Neuronal stem cell (in vitro differentiated cells): ENCODE measurements at regions not wholly inside any gene's neighbourhood (a gene's known extent, or its start where the extent isn't known, plus 50 kb on each side); places are given as distances from the start of the nearest gene placed in this dataset.

Source experiments
- DNase-seq: peaks from one replicate; pipeline ENCODE4 v3.0.0-alpha.2; 2013; ENCODE audit warnings: low spot score
- H2AFZ ChIP-seq: one replicate; pipeline ENCODE4 v1.6.1; 2013; ENCODE audit warnings: mild to moderate bottlenecking, low read length, inconsistent platforms
- H2AK5ac ChIP-seq: 2 replicates; pipeline ENCODE4 v1.6.1; 2013; ENCODE audit warnings: low read depth, mild to moderate bottlenecking, inconsistent platforms, low read length, moderate library complexity, mixed read lengths
- H2BK120ac ChIP-seq: 2 replicates; pipeline ENCODE4 v1.6.1; 2013; ENCODE audit warnings: low read depth, mild to moderate bottlenecking, inconsistent platforms, low read length, moderate library complexity, mixed read lengths
- H2BK12ac ChIP-seq: one replicate; pipeline ENCODE4 v1.6.1; 2013; ENCODE audit warnings: low read length, inconsistent platforms
- H2BK15ac ChIP-seq: 2 replicates; pipeline ENCODE4 v1.6.1; 2013; ENCODE audit warnings: mild to moderate bottlenecking, low read length, inconsistent platforms, mixed read lengths
- H2BK5ac ChIP-seq: one replicate; pipeline ENCODE4 v1.6.1; 2013; ENCODE audit warnings: inconsistent platforms, mild to moderate bottlenecking, low read length, moderate library complexity
- H3K14ac ChIP-seq: one replicate; pipeline ENCODE4 v1.6.1; 2013; ENCODE audit warnings: low read length, inconsistent platforms
- H3K18ac ChIP-seq: 2 replicates; pipeline ENCODE4 v1.6.1; 2013; ENCODE audit warnings: low read length, inconsistent platforms
- H3K23ac ChIP-seq: 2 replicates; pipeline ENCODE4 v1.6.1; 2013; ENCODE audit warnings: low read depth, mild to moderate bottlenecking, mixed read lengths, low read length, inconsistent platforms; ENCODE audit not compliant: poor library complexity
- H3K27ac ChIP-seq: replicated peaks from 3 replicates; pipeline ENCODE4 v1.5.1; 2013; ENCODE audit warnings: low read length, inconsistent platforms
- H3K27me3 ChIP-seq, 3 experiments: 2 replicates each; pipeline ENCODE4 v1.6.1; 2013; ENCODE audit warnings: low read length in 3 of 3, mild to moderate bottlenecking in 2 of 3, inconsistent platforms in 1 of 3, low read depth in 1 of 3, mixed read lengths in 1 of 3, moderate library complexity in 1 of 3; ENCODE audit not compliant: control insufficient read depth in 3 of 3, insufficient read depth in 3 of 3
- H3K36me3 ChIP-seq, 2 donors: replicated peaks in 1 of 2; 2 replicates each; pipeline ENCODE4 v1.6.1; 2013; ENCODE audit warnings: low read length in 2 of 2; ENCODE audit not compliant: control insufficient read depth in 2 of 2, insufficient read depth in 2 of 2
- H3K4ac ChIP-seq: 2 replicates; pipeline ENCODE4 v1.6.1; 2013; ENCODE audit warnings: inconsistent platforms, mild to moderate bottlenecking, low read length, moderate library complexity
- H3K4me1 ChIP-seq, 2 donors: 1 replicate in 1 of 2; 2 replicates in 1 of 2; pipeline ENCODE4 v1.6.1; 2013; ENCODE audit warnings: low read length in 2 of 2, low read depth in 1 of 2; ENCODE audit not compliant: control insufficient read depth in 2 of 2, insufficient read depth in 1 of 2
- H3K4me2 ChIP-seq: one replicate; pipeline ENCODE4 v1.6.1; 2013; ENCODE audit warnings: mild to moderate bottlenecking, low read length, inconsistent platforms; ENCODE audit not compliant: insufficient read depth, poor library complexity, severe bottlenecking
- H3K4me3 ChIP-seq, 2 donors: 2 replicates each; pipeline ENCODE4 v1.5.1; 2013; ENCODE audit warnings: low read length in 2 of 2, mild to moderate bottlenecking in 2 of 2, inconsistent platforms in 1 of 2, moderate library complexity in 1 of 2
- H3K79me1 ChIP-seq: one replicate; pipeline ENCODE4 v1.6.1; 2013; ENCODE audit warnings: low read depth, mild to moderate bottlenecking, inconsistent platforms, low read length, moderate library complexity
- H3K9ac ChIP-seq: one replicate; pipeline ENCODE4 v1.6.1; 2013; ENCODE audit warnings: mild to moderate bottlenecking, low read depth, low read length, inconsistent platforms; ENCODE audit not compliant: poor library complexity
- H3K9me3 ChIP-seq, 2 donors: replicated peaks in 1 of 2; 2 replicates each; pipeline versions ENCODE3 to v1.6.1; 2013; ENCODE audit warnings: low read length in 2 of 2, mild to moderate bottlenecking in 2 of 2, inconsistent platforms in 1 of 2, low read depth in 1 of 2, mixed read lengths in 1 of 2, moderate library complexity in 1 of 2; ENCODE audit not compliant: control insufficient read depth in 2 of 2, insufficient read depth in 1 of 2
- H4K8ac ChIP-seq: one replicate; pipeline ENCODE4 v1.6.1; 2013; ENCODE audit warnings: low read depth, mild to moderate bottlenecking, inconsistent platforms, low read length, moderate library complexity
- H4K91ac ChIP-seq: one replicate; pipeline ENCODE4 v1.6.1; 2013; ENCODE audit warnings: low read length, low read depth, mild to moderate bottlenecking, inconsistent platforms; ENCODE audit not compliant: poor library complexity
- WGBS, 2 donors: extraction: QIAGEN DNeasy Blood & Tissue Kit; methylation state at CpG; one replicate each; pipeline ENCODE4 v1.1.7; 2013; ENCODE audit warnings: missing lambda C conversion rate in 2 of 2, mixed read lengths in 1 of 2; ENCODE audit not compliant: insufficient read length in 2 of 2, insufficient replicate concordance in 1 of 2; ENCODE audit errors: extremely low coverage in 2 of 2; 5-methylcytosine and 5-hydroxymethylcytosine counted together

- Histone ChIP-seq H4K8ac (no peak overlapping the region), H3K9me3 (no peaks in the 10 kb centered on the region), H3K36me3 (no peaks in the 10 kb centered on the region), H2AFZ (no peak overlapping the region), H2BK120ac (no peak overlapping the region), H2BK15ac (no peak overlapping the region), H3K14ac (no peak overlapping the region), H3K4ac (no peak overlapping the region), H2AK5ac (no peak overlapping the region), H3K4me1 (no peaks in the 10 kb centered on the region), H2BK12ac (no peak overlapping the region), H3K4me3 (peak overlapping the region in 1 of 2 donors; percentile 26), H3K23ac (no peak overlapping the region), H3K9ac (no peak overlapping the region), H3K4me2 (no peak overlapping the region), H4K91ac (no peak overlapping the region), H3K27me3 (no peaks in the 10 kb centered on the region), H3K27ac (no peak overlapping the region), H2BK5ac (no peak overlapping the region), H3K79me1 (peaks cover 1% of the 10 kb centered on the region), H3K18ac (no peak overlapping the region)
- no CpG with 5 or more reads among the region's 3 CpGs for WGBS, 2 donors
- DNase-seq: no peak
Observed at GRCh38 chr3:8186213-8186612, 315.4 kb upstream of the LMCD1 start.

GRCh38 chr3:8187996-8188395 is 313.6 kb upstream of the LMCD1 start:
- Histone ChIP-seq H2BK12ac (no peak overlapping the region), H3K27me3 (no peaks in the 10 kb centered on the region), H3K36me3 (no peaks in the 10 kb centered on the region), H2BK15ac (no peak overlapping the region), H3K4me2 (no peak overlapping the region), H3K23ac (no peak overlapping the region), H3K27ac (no peak overlapping the region), H3K9ac (no peak overlapping the region), H2AK5ac (no peak overlapping the region), H3K18ac (no peak overlapping the region), H2BK5ac (no peak overlapping the region), H2BK120ac (no peak overlapping the region), H3K4ac (no peak overlapping the region), H3K79me1 (peaks cover 1% of the 10 kb centered on the region), H2AFZ (no peak overlapping the region), H3K4me3 (no peak overlapping the region), H3K9me3 (no peaks in the 10 kb centered on the region), H4K8ac (no peak overlapping the region), H4K91ac (no peak overlapping the region), H3K14ac (no peak overlapping the region), H3K4me1 (no peaks in the 10 kb centered on the region)
- DNase-seq: no peak
- WGBS, 2 donors: no CpG with 5 or more reads among the region's 5 CpGs

GRCh38 chr3:8189051-8189450 is 312.6 kb upstream of the LMCD1 start:
- no peak overlapping the region for H3K4me3 ChIP-seq
- no peak overlapping the region for H2BK120ac ChIP-seq
- H3K23ac ChIP-seq: no peak overlapping the region
- no peak overlapping the region for H3K4ac ChIP-seq
- no peak overlapping the region for H4K8ac ChIP-seq
- no peak overlapping the region for H2AK5ac ChIP-seq
- no peak overlapping the region for H3K27ac ChIP-seq
- no peak overlapping the region for H3K9ac ChIP-seq
- no peaks in the 10 kb centered on the region for H3K36me3 ChIP-seq
- no peaks in the 10 kb centered on the region for H3K4me1 ChIP-seq
- no peaks in the 10 kb centered on the region for H3K9me3 ChIP-seq
- no peak overlapping the region for H2BK15ac ChIP-seq
- no peak overlapping the region for H3K4me2 ChIP-seq
- H3K14ac ChIP-seq: no peak overlapping the region
- no peak overlapping the region for H4K91ac ChIP-seq
- no peak overlapping the region for H3K18ac ChIP-seq
- DNase-seq: no peak
- WGBS, 2 donors: no CpG with 5 or more reads among the region's 1 CpG
- H2BK12ac ChIP-seq: no peak overlapping the region
- peaks cover 1% of the 10 kb centered on the region for H3K79me1 ChIP-seq
- no peaks in the 10 kb centered on the region for H3K27me3 ChIP-seq
- H2AFZ ChIP-seq: no peak overlapping the region
- H2BK5ac ChIP-seq: no peak overlapping the region

- no peaks in the 10 kb centered on the region for H3K9me3 ChIP-seq
- no peak overlapping the region for H4K8ac ChIP-seq
- H3K23ac ChIP-seq: no peak overlapping the region
- H3K4me1 ChIP-seq: no peaks in the 10 kb centered on the region
- H2AFZ ChIP-seq: no peak overlapping the region
- no peak overlapping the region for H2BK12ac ChIP-seq
- H3K79me1 ChIP-seq: peaks cover 1% of the 10 kb centered on the region
- H3K4me3 ChIP-seq: no peak overlapping the region
- H3K36me3 ChIP-seq: no peaks in the 10 kb centered on the region
- no peaks in the 10 kb centered on the region for H3K27me3 ChIP-seq
- H2BK120ac ChIP-seq: no peak overlapping the region
- no peak overlapping the region for H2BK15ac ChIP-seq
- H3K14ac ChIP-seq: no peak overlapping the region
- no peak overlapping the region for H2BK5ac ChIP-seq
- no peak for DNase-seq
- no peak overlapping the region for H2AK5ac ChIP-seq
- WGBS, 2 donors: no CpG with 5 or more reads among the region's 1 CpG
- no peak overlapping the region for H3K27ac ChIP-seq
- H3K18ac ChIP-seq: no peak overlapping the region
- H3K4ac ChIP-seq: no peak overlapping the region
- H3K4me2 ChIP-seq: no peak overlapping the region
- no peak overlapping the region for H3K9ac ChIP-seq
- H4K91ac ChIP-seq: no peak overlapping the region
Observed at GRCh38 chr3:8191406-8191805, 310.2 kb upstream of the LMCD1 start.
